HCT116 (cell line): ENCODE measurements at regions not wholly inside any gene's neighbourhood (a gene's known extent, or its start where the extent isn't known, plus 50 kb on each side); places are given as distances from the start of the nearest gene placed in this dataset.

Experiments used
- ATAC-seq: fragments of 200-7000 bp; cut with Tn5 transposase; 2 replicates; pipeline ENCODE4 v1.9.1; 2020; ENCODE audit warnings: mild to moderate bottlenecking, moderate library complexity
- BruUV-seq: library from RNA; stranded (reverse); fragments of 400-500 nt; replicated peaks from 2 replicates; lab custom pipeline; 2021; lab: Mats Ljungman, UMichigan
- CTCF ChIA-PET: fragments of 300-600 bp; sonication (Branson Sonifier 250); formaldehyde crosslinking; loops from one replicate; lab custom pipeline; 2021; ENCODE audit warnings: antibody characterized with exemption; lab: Charles Lee
- POLR2A ChIA-PET: fragments of 300-600, 350-600 bp; sonication (Branson Sonifier 250); formaldehyde crosslinking; loops from one replicate; lab custom pipeline; 2021; ENCODE audit warnings: antibody characterized with exemption; lab: Charles Lee
- RAD21 ChIA-PET, 2 experiments: fragments of 300-600 bp; sonication (Branson Sonifier 250); formaldehyde crosslinking; loops; one replicate each; lab custom pipeline; 2023; ENCODE audit warnings: low total read pairs in 2 of 2; ENCODE audit not compliant: uncharacterized antibody in 2 of 2, unreplicated experiment in 2 of 2, low non-redundant PET in 1 of 2; lab: Charles Lee
- DNase-seq: peaks from one replicate; pipeline ENCODE4 v3.0.0-alpha.2; 2010; ENCODE audit warnings: low read depth, low spot score
- H2AFZ ChIP-seq: fragments of 200-600 bp; shearing (Covaris generic), sonication (generic); 2 replicates; pipeline ENCODE4 v1.6.1; 2017; ENCODE audit warnings: low read depth, mixed run types, mixed read lengths, antibody characterized with exemption, low read length; ENCODE audit not compliant: poor library complexity, severe bottlenecking
- H3K27ac ChIP-seq: 2 replicates; pipeline ENCODE4 v1.5.1; 2012; ENCODE audit warnings: low read depth, low read length
- H3K27me3 ChIP-seq: fragments of 200-600 bp; sonication (generic); 2 replicates; pipeline ENCODE4 v1.6.1; 2016; ENCODE audit warnings: mixed run types, low read length, mixed read lengths; ENCODE audit not compliant: insufficient read depth
- H3K36me3 ChIP-seq, 2 experiments: fragments of 200-500 bp in 1 of 2; fragments of 200-600 bp in 1 of 2; sonication (Bioruptor generic) in 1 of 2; sonication (generic) in 1 of 2; 2 replicates each; pipeline versions ENCODE4 v1.5.1 to v1.6.1; 2014 to 2016; ENCODE audit warnings: low read length in 2 of 2, inconsistent platforms in 1 of 2, mixed read lengths in 1 of 2, mixed run types in 1 of 2; ENCODE audit not compliant: insufficient read depth in 2 of 2, control insufficient read depth in 1 of 2
- H3K4me1 ChIP-seq, 2 experiments: fragments of 200-600 bp in 1 of 2; sonication (generic) in 1 of 2; 2 replicates each; pipeline versions ENCODE4 v1.5.1 to v1.6.1; 2012 to 2017; ENCODE audit warnings: low read length in 2 of 2, inconsistent platforms in 1 of 2, mild to moderate bottlenecking in 1 of 2, mixed read lengths in 1 of 2, mixed run types in 1 of 2, moderate library complexity in 1 of 2; ENCODE audit not compliant: insufficient read depth in 2 of 2, control insufficient read depth in 1 of 2
- H3K4me2 ChIP-seq: fragments of 200-600 bp; sonication (generic); 2 replicates; pipeline ENCODE4 v1.6.1; 2017; ENCODE audit warnings: mixed run types, low read length, mixed read lengths
- H3K4me3 ChIP-seq, 2 experiments: fragments of 200-600 bp in 1 of 2; sonication (generic) in 1 of 2; replicated peaks in 1 of 2; 2 replicates each; pipeline ENCODE4 v1.5.1; 2011 to 2016; ENCODE audit warnings: low read length in 2 of 2, control low read depth in 1 of 2, low read depth in 1 of 2, mild to moderate bottlenecking in 1 of 2, mixed read lengths in 1 of 2, mixed run types in 1 of 2
- H3K79me2 ChIP-seq: fragments of 200-600 bp; sonication (generic); 2 replicates; pipeline ENCODE4 v1.6.1; 2017; ENCODE audit warnings: mild to moderate bottlenecking, mixed run types, low read length, moderate library complexity, mixed read lengths; ENCODE audit not compliant: insufficient read depth
- H3K9ac ChIP-seq: fragments of 200-600 bp; sonication (generic); 2 replicates; pipeline ENCODE4 v1.6.1; 2016; ENCODE audit warnings: low read length, mixed read lengths
- H3K9me2 ChIP-seq: fragments of 200-600 bp; sonication (generic), shearing (Covaris generic); 2 replicates; pipeline ENCODE4 v1.6.1; 2017; ENCODE audit warnings: mixed run types, mild to moderate bottlenecking, moderate library complexity; ENCODE audit not compliant: insufficient read depth
- H3K9me3 ChIP-seq, 2 experiments: fragments of 200-500 bp in 1 of 2; fragments of 200-600 bp in 1 of 2; sonication (Bioruptor generic) in 1 of 2; sonication (generic) in 1 of 2; 2 replicates each; pipeline ENCODE4 v1.6.1; 2014 to 2017; ENCODE audit warnings: low read length in 2 of 2, mixed read lengths in 2 of 2, inconsistent platforms in 1 of 2, low read depth in 1 of 2, mild to moderate bottlenecking in 1 of 2, mixed run types in 1 of 2, moderate library complexity in 1 of 2; ENCODE audit not compliant: control insufficient read depth in 1 of 2, insufficient read depth in 1 of 2
- H4K20me1 ChIP-seq: fragments of 200-600 bp; sonication (generic), shearing (Covaris generic); 2 replicates; pipeline ENCODE4 v1.6.1; 2017; ENCODE audit warnings: mixed run types, mild to moderate bottlenecking, moderate library complexity; ENCODE audit not compliant: insufficient read depth
- ATF3 ChIP-seq: IDR thresholded peaks from 2 replicates; pipeline ENCODE4 v1.6.1; 2012
- CBX3 ChIP-seq: IDR thresholded peaks from 2 replicates; pipeline ENCODE4 v1.6.1; 2012; ENCODE audit warnings: low read depth
- CEBPB ChIP-seq: IDR thresholded peaks from 2 replicates; pipeline ENCODE4 v1.6.1; 2012; ENCODE audit warnings: low read depth
- CTCF ChIP-seq, 3 experiments: fragments of 200-600 bp in 1 of 3; sonication (generic) in 1 of 3; IDR thresholded peaks in 2 of 3; conservative IDR thresholded peaks in 1 of 3; 2 replicates each; pipeline ENCODE4 v1.5.1; 2012 to 2017; ENCODE audit warnings: low read depth in 2 of 3, low read length in 2 of 3, antibody characterized with exemption in 1 of 3, borderline replicate concordance in 1 of 3, control low read depth in 1 of 3, mild to moderate bottlenecking in 1 of 3, mixed read lengths in 1 of 3, mixed run types in 1 of 3, moderate library complexity in 1 of 3; ENCODE audit not compliant: insufficient read depth in 1 of 3
- EGR1 ChIP-seq: IDR thresholded peaks from 2 replicates; pipeline ENCODE4 v1.6.1; 2012; ENCODE audit warnings: low read depth
- ELF1 ChIP-seq: IDR thresholded peaks from 2 replicates; pipeline ENCODE4 v1.6.1; 2012; ENCODE audit warnings: low read depth, borderline replicate concordance
- EZH2 ChIP-seq: fragments of 200-600 bp; sonication (generic); IDR thresholded peaks from 2 replicates; pipeline ENCODE4 v1.6.1; 2017; ENCODE audit warnings: antibody characterized with exemption, mixed run types
- EZH2phosphoT487 ChIP-seq: fragments of 200-600 bp; IDR thresholded peaks from 2 replicates; pipeline ENCODE4 v1.6.1; 2018; ENCODE audit warnings: antibody characterized with exemption, borderline replicate concordance
- FOSL1 ChIP-seq: IDR thresholded peaks from 2 replicates; pipeline ENCODE4 v1.6.1; 2012; ENCODE audit warnings: low read depth
- POLR2A ChIP-seq: IDR thresholded peaks from 2 replicates; pipeline ENCODE4 v1.7.0; 2011; ENCODE audit warnings: borderline replicate concordance; ENCODE audit not compliant: insufficient read depth, insufficient read length; ENCODE audit errors: extremely low read depth
- POLR2AphosphoS5 ChIP-seq: IDR thresholded peaks from 2 replicates; pipeline ENCODE4 v1.6.1; 2011; ENCODE audit warnings: mild to moderate bottlenecking, low read depth, low read length, moderate library complexity
- SIN3A ChIP-seq: IDR thresholded peaks from 2 replicates; pipeline ENCODE4 v1.6.1; 2012; ENCODE audit warnings: low read depth
- SP1 ChIP-seq: IDR thresholded peaks from 2 replicates; pipeline ENCODE4 v1.6.1; 2012; ENCODE audit warnings: low read depth
- SRF ChIP-seq: IDR thresholded peaks from 2 replicates; pipeline ENCODE4 v1.6.1; 2012; ENCODE audit warnings: low read depth
- TCF7L2 ChIP-seq: IDR thresholded peaks from 2 replicates; pipeline ENCODE4 v1.7.0; 2011; ENCODE audit warnings: borderline replicate concordance, inconsistent platforms; ENCODE audit not compliant: insufficient read depth, insufficient read length; ENCODE audit errors: extremely low read depth
- YY1 ChIP-seq: IDR thresholded peaks from 2 replicates; pipeline ENCODE4 v1.6.1; 2011; ENCODE audit warnings: low read length, low read depth, moderate library complexity, mild to moderate bottlenecking; ENCODE audit not compliant: insufficient replicate concordance; ENCODE audit errors: extremely low read depth
- ZBTB33 ChIP-seq: IDR thresholded peaks from 2 replicates; pipeline ENCODE4 v1.6.1; 2011; ENCODE audit warnings: mild to moderate bottlenecking, low read length, moderate library complexity; ENCODE audit not compliant: insufficient replicate concordance; ENCODE audit errors: extremely low read depth
- ZFX ChIP-seq: fragments of 450-650 bp; IDR thresholded peaks from 2 replicates; pipeline ENCODE4 v1.6.1; 2017
- ZNF274 ChIP-seq: fragments of 200-500 bp; sonication (Bioruptor generic); IDR thresholded peaks from 2 replicates; pipeline ENCODE4 v1.6.1; 2014; ENCODE audit warnings: mild to moderate bottlenecking, low read depth, low read length, inconsistent platforms
- intact Hi-C: fragments of 100-400 bp; cut with micrococcal nuclease; formaldehyde crosslinking; loops from 2 replicates; pipeline ENCODE4 v1.10.0; 2022

- no peaks in the 10 kb centered on the region for H3K36me3 ChIP-seq
- no peak for DNase-seq
- no peaks in the 10 kb centered on the region for H3K9me3 ChIP-seq
- intact Hi-C loops: loop anchor here (5.0 kb wide), 2 partner anchors 137 to 1177 kb away; no protein-coding TSS in a partner anchor
- no peak overlapping the region for H3K4me3 ChIP-seq
- no peak overlapping the region for H3K4me2 ChIP-seq
- no TSS peak for BruUV-seq
- no peak for TF ChIP-seq ZBTB33
- TF ChIP-seq SRF: no peak
- no peak for TF ChIP-seq EZH2
- no peak for TF ChIP-seq EGR1
- TF ChIP-seq SIN3A: no peak
- TF ChIP-seq ZFX: no peak
- TF ChIP-seq POLR2AphosphoS5: no peak
- TF ChIP-seq YY1: no peak
- TF ChIP-seq CEBPB: no peak
- no peak for TF ChIP-seq ELF1
- TF ChIP-seq CBX3: no peak
- TF ChIP-seq ATF3: no peak
- TF ChIP-seq ZNF274: no peak
- no peak for TF ChIP-seq EZH2phosphoT487
- no peak for TF ChIP-seq SP1
- TF ChIP-seq POLR2A: no peak
- no peak for TF ChIP-seq CTCF (IDR thresholded peaks at IDR 0.05 in 2 of 3, conservative IDR thresholded peaks at IDR 0.05 in 1 of 3; ENCODE audit: borderline replicate concordance in 1 of 3, insufficient read depth in 1 of 3, low read depth in 2 of 3, low read length in 2 of 3)
- TF ChIP-seq TCF7L2: no peak
- TF ChIP-seq FOSL1: no peak
- ChIA-PET POLR2A (no interaction called here), CTCF (interaction anchor here (1.1 kb wide), 1 partner anchor 49 kb away, joined by 5 read pairs; no protein-coding TSS in a partner anchor), RAD21 (no interaction called here)
- H3K4me1 ChIP-seq: no peaks in the 10 kb centered on the region
- H3K9me2 ChIP-seq: no peaks in the 10 kb centered on the region
- ATAC-seq: no peak
- H3K27ac ChIP-seq: no peak overlapping the region
- no peaks in the 10 kb centered on the region for H3K79me2 ChIP-seq
- H3K9ac ChIP-seq: no peak overlapping the region
- H3K27me3 ChIP-seq: no peaks in the 10 kb centered on the region
- H2AFZ ChIP-seq: no peak overlapping the region
- no peaks in the 10 kb centered on the region for H4K20me1 ChIP-seq
Measured at GRCh38 chr10:63769367-63769766, 248.2 kb downstream of the REEP3 start.
